ENCODE measurements at regions not wholly inside any gene's neighbourhood (a gene's known extent, or its start where the extent isn't known, plus 50 kb on each side); places are given as distances from the start of the nearest gene placed in this dataset.

DNA sequence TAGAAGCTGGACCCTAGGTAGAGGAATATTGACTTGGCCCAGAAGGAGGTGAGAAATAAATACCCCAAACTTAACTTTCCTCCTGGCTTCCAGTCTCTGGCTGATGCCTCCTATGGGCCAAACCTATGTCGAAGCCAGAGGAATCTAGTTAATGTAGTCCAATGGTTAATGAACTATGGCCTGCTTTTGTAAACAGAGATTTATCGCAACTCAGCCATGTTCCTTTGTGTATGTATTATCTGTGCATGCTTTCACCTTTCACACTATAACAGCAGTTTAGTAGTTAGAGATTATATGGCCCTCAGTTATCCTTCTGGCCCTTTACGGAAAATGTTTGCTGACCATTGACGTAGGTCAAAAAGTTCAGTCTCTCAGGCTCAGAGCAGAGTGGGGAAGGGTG, 67.3 kb upstream of the BARD1 start:
- DNase-seq (ENCODE audit: extremely low spot score): no peak
- no peak for TF ChIP-seq FOXK2 (IDR thresholded peaks at IDR 0.05)
- TF ChIP-seq FOXA1 (IDR thresholded peaks at IDR 0.05): no peak
- TF ChIP-seq HDGF (IDR thresholded peaks at IDR 0.05; ENCODE audit: borderline replicate concordance): no peak
- no peak for TF ChIP-seq L3MBTL2 (conservative IDR thresholded peaks at IDR 0.05)
- no peak for TF ChIP-seq ELF4 (IDR thresholded peaks at IDR 0.05)
- TF ChIP-seq TARDBP (IDR thresholded peaks at IDR 0.05): no peak
- no peak for TF ChIP-seq ARNT (IDR thresholded peaks at IDR 0.05)
- TF ChIP-seq SUZ12 (IDR thresholded peaks at IDR 0.05): no peak
- no peak for TF ChIP-seq SP1 (IDR thresholded peaks at IDR 0.05)
- no peak for TF ChIP-seq LEF1 (IDR thresholded peaks at IDR 0.05; ENCODE audit: borderline replicate concordance)
- TF ChIP-seq BHLHE40 (IDR thresholded peaks at IDR 0.05; ENCODE audit: borderline replicate concordance): no peak
- no peak for TF ChIP-seq FOXM1 (IDR thresholded peaks at IDR 0.05; ENCODE audit: borderline replicate concordance)
- TF ChIP-seq NFRKB (IDR thresholded peaks at IDR 0.05): no peak
- TF ChIP-seq CTBP1 (IDR thresholded peaks at IDR 0.05; ENCODE audit: borderline replicate concordance): no peak
- ChIA-PET CTCF (no interaction called here), POLR2A (no interaction called here)

DNA sequence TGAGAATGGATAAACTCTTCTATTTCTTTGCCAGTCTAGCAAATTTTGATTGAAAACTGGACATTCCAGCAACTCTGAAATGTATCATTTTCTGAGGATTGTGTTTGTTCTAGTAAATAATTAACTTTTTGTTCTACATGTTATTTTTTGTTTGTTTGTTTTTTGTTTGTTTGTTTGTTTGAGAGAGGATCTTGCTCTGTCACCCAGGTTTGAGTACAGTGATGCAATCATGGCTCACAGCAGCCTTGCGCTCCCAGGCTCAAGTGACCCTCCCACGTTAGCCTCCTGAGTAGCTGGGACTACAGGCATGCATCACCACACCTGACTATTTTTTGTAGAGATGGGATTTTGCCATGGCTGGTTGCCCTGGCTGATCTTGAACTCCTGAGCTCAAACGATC, 65.2 kb upstream of the BARD1 start:
- no peak for DNase-seq (ENCODE audit: extremely low spot score)
- no peak for TF ChIP-seq SUZ12 (IDR thresholded peaks at IDR 0.05)
- no peak for TF ChIP-seq CTBP1 (IDR thresholded peaks at IDR 0.05; ENCODE audit: borderline replicate concordance)
- TF ChIP-seq FOXA1 (IDR thresholded peaks at IDR 0.05): no peak
- TF ChIP-seq TARDBP (IDR thresholded peaks at IDR 0.05): no peak
- TF ChIP-seq NFRKB (IDR thresholded peaks at IDR 0.05): no peak
- TF ChIP-seq, protein P1, sequence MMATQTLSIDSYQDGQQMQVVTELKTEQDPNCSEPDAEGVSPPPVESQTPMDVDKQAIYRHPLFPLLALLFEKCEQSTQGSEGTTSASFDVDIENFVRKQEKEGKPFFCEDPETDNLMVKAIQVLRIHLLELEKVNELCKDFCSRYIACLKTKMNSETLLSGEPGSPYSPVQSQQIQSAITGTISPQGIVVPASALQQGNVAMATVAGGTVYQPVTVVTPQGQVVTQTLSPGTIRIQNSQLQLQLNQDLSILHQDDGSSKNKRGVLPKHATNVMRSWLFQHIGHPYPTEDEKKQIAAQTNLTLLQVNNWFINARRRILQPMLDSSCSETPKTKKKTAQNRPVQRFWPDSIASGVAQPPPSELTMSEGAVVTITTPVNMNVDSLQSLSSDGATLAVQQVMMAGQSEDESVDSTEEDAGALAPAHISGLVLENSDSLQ (IDR thresholded peaks at IDR 0.05): no peak
- TF ChIP-seq BHLHE40 (IDR thresholded peaks at IDR 0.05; ENCODE audit: borderline replicate concordance): no peak
- TF ChIP-seq L3MBTL2 (conservative IDR thresholded peaks at IDR 0.05): no peak
- no peak for TF ChIP-seq ELF4 (IDR thresholded peaks at IDR 0.05)
- no peak for TF ChIP-seq FOXK2 (IDR thresholded peaks at IDR 0.05)
- TF ChIP-seq FOXM1 (IDR thresholded peaks at IDR 0.05; ENCODE audit: borderline replicate concordance): no peak
- no peak for TF ChIP-seq ARNT (IDR thresholded peaks at IDR 0.05)
- TF ChIP-seq SP1 (IDR thresholded peaks at IDR 0.05): no peak
- ChIA-PET CTCF (no interaction called here), POLR2A (no interaction called here)

- TF ChIP-seq ARNT (IDR thresholded peaks at IDR 0.05): no peak
- TF ChIP-seq CTBP1 (IDR thresholded peaks at IDR 0.05; ENCODE audit: borderline replicate concordance): no peak
- no peak for TF ChIP-seq ZNF384 (IDR thresholded peaks at IDR 0.05)
- no peak for TF ChIP-seq FOXA1 (IDR thresholded peaks at IDR 0.05)
- no peak for TF ChIP-seq LEF1 (IDR thresholded peaks at IDR 0.05; ENCODE audit: borderline replicate concordance)
- TF ChIP-seq TARDBP (IDR thresholded peaks at IDR 0.05): no peak
- TF ChIP-seq ELF4 (IDR thresholded peaks at IDR 0.05): no peak
- no peak for TF ChIP-seq NFRKB (IDR thresholded peaks at IDR 0.05)
- no peak for TF ChIP-seq L3MBTL2 (conservative IDR thresholded peaks at IDR 0.05)
- TF ChIP-seq SUZ12 (IDR thresholded peaks at IDR 0.05): no peak
- no peak for TF ChIP-seq FOXM1 (IDR thresholded peaks at IDR 0.05; ENCODE audit: borderline replicate concordance)
- no peak for TF ChIP-seq BHLHE40 (IDR thresholded peaks at IDR 0.05; ENCODE audit: borderline replicate concordance)
- TF ChIP-seq HDGF (IDR thresholded peaks at IDR 0.05; ENCODE audit: borderline replicate concordance): no peak
- no peak for TF ChIP-seq FOXK2 (IDR thresholded peaks at IDR 0.05)
- no peak for TF ChIP-seq SP1 (IDR thresholded peaks at IDR 0.05)
- TF ChIP-seq, protein P1 (IDR thresholded peaks at IDR 0.05): no peak
- ChIA-PET CTCF (no interaction called here), POLR2A (interaction anchor here (0.6 kb wide), 1 partner anchor 13 kb away, joined by 3 read pairs; no protein-coding TSS in a partner anchor)
- DNase-seq (ENCODE audit: extremely low spot score): no peak
Observed at GRCh38 chr2:214865400-214865799, 55.9 kb upstream of the BARD1 start.

Data from HEK293T (cell line).